ENCODE measurements at regions not wholly inside any gene's neighbourhood (a gene's known extent, or its start where the extent isn't known, plus 50 kb on each side); places are given as distances from the start of the nearest gene placed in this dataset.

DNA sequence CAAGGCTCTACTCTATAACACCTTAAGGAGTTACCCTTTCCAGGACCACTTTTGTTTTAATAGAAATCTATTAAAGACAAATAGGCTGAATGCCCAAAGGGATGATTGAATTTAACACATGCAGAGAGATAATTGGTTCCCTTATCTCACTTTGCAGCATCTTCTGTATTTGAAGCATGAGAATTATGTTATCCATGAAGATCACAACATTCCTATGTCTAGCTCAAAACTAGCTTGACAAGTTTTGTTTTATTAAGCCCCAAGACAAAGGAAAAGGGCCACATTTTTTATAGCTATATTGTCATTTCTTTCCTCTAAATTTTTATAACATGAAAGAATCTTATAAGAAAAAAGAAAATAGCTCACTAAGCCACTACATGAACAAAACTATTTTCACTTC, 57.9 kb upstream of the FTMT start:
- H3K36me3 ChIP-seq: no peaks in the 10 kb centered on the region
- no peaks in the 10 kb centered on the region for H3K27me3 ChIP-seq
- TF ChIP-seq CTCF (IDR thresholded peaks at IDR 0.05): no peak
- no peak overlapping the region for H3K27ac ChIP-seq
- DNase-seq: no peak
- H3K9me3 ChIP-seq: no peaks in the 10 kb centered on the region
- H3K4me3 ChIP-seq: no peak overlapping the region
- intact Hi-C loops (cut with DNase I; ENCODE audit: low total_unique reads): no loop called here
- no peaks in the 10 kb centered on the region for H3K4me1 ChIP-seq

GRCh38 chr5:121795511-121795910, 56.2 kb upstream of the FTMT start:
- no peaks in the 10 kb centered on the region for H3K9me3 ChIP-seq
- no peak for TF ChIP-seq CTCF (IDR thresholded peaks at IDR 0.05)
- H3K27me3 ChIP-seq: no peaks in the 10 kb centered on the region
- H3K4me1 ChIP-seq: no peaks in the 10 kb centered on the region
- DNase-seq: no peak
- no peak overlapping the region for H3K4me3 ChIP-seq
- no peaks in the 10 kb centered on the region for H3K36me3 ChIP-seq
- no peak overlapping the region for H3K27ac ChIP-seq
- intact Hi-C loops (cut with DNase I; ENCODE audit: low total_unique reads): no loop called here

DNA sequence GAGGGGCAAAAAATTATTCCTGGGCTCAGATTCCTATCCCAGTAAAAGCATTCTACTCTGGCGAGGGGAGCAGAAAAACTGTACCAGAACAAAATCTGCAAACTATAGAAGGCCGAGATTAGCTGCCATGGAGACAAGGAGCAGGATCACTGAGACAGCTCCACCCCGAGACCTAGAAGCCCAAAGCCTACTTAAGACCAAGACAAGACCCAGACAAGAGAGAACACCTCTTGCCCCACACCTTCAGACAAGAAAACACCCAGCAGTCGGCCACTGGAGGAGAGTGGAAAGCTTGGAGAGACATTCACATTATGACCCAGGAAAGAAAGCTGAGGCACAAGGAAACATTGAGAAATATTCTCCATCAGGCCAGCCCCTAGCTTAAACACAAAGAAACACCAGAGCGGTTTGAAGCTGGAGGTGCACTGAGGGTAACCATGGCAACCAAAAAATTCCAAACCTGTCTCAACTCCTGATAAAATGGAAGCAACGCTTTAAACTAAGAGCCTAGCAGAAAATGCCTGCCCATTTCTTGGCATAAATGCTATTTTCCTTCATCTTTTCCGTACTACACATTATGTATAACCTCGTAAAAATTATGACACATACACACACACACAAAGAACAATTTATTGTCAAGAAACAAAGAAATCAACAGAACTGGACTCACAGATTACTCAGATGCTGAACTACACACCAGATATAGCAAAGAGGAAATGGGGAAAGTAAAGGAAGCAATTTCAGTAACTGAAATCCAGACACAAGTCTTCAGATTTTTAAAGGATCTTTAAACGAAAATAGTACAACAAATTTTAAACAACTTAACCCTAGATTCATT, 53.8 kb upstream of the FTMT start:
- H3K9me3 ChIP-seq: no peaks in the 10 kb centered on the region
- no peak overlapping the region for H3K27ac ChIP-seq
- no peak for DNase-seq
- no peaks in the 10 kb centered on the region for H3K4me1 ChIP-seq
- H3K4me3 ChIP-seq: no peak overlapping the region
- no peak for TF ChIP-seq CTCF (IDR thresholded peaks at IDR 0.05)
- intact Hi-C loops (cut with DNase I; ENCODE audit: low total_unique reads): no loop called here
- H3K27me3 ChIP-seq: no peaks in the 10 kb centered on the region
- no peaks in the 10 kb centered on the region for H3K36me3 ChIP-seq
